GM12873 (cell line): ENCODE measurements at regions not wholly inside any gene's neighbourhood (a gene's known extent, or its start where the extent isn't known, plus 50 kb on each side); places are given as distances from the start of the nearest gene placed in this dataset.

Experiments used
- CTCF ChIP-seq: IDR thresholded peaks from 2 replicates; pipeline ENCODE4 v1.5.1; 2012; ENCODE audit warnings: low read depth, mild to moderate bottlenecking, moderate library complexity, low read length, control low read depth; ENCODE audit not compliant: insufficient read depth; ENCODE audit errors: missing control alignments

GRCh38 chr2:235357881-235358280 is 136.0 kb upstream of the AGAP1 start:
- TF ChIP-seq CTCF: no peak

- no peak for TF ChIP-seq CTCF
Observed at GRCh38 chr2:235358981-235359471, 134.8 kb upstream of the AGAP1 start.

GRCh38 chr2:235360446-235360845 is 133.4 kb upstream of the AGAP1 start:
- TF ChIP-seq CTCF: no peak

- TF ChIP-seq CTCF: no peak
Observed at GRCh38 chr2:235365743-235366142, 128.1 kb upstream of the AGAP1 start.

- no peak for TF ChIP-seq CTCF
Observed at GRCh38 chr2:235366390-235366789, 127.5 kb upstream of the AGAP1 start.

GRCh38 chr2:235366807-235367206 is 127.0 kb upstream of the AGAP1 start:
- TF ChIP-seq CTCF: no peak

- no peak for TF ChIP-seq CTCF
Observed at GRCh38 chr2:235371018-235371417, 122.8 kb upstream of the AGAP1 start.
